Gastroesophageal sphincter (tissue), 4 donors: ENCODE measurements at regions not wholly inside any gene's neighbourhood (a gene's known extent, or its start where the extent isn't known, plus 50 kb on each side); places are given as distances from the start of the nearest gene placed in this dataset.
"Not testable (repeated sequence)": the region's sequence is repeated elsewhere in the genome, so short reads cannot be mapped to it uniquely, and the experiment has no call there.

Experiments used
- ATAC-seq: fragments of 150-250 bp; one replicate; pipeline ENCODE4 v1.9.1; 2016; ENCODE audit warnings: mild to moderate bottlenecking, moderate library complexity
- H3K27ac ChIP-seq, 4 donors: fragments of 200-600 bp; sonication (generic) in 3 of 4; 1 replicate in 3 of 4; 2 replicates in 1 of 4; pipeline ENCODE4 v1.5.1; 2016 to 2019
- H3K27me3 ChIP-seq: fragments of 200-600 bp; sonication (generic); one replicate; pipeline ENCODE4 v1.5.1; 2019
- H3K36me3 ChIP-seq, 2 donors: fragments of 200-600 bp; sonication (generic); one replicate each; pipeline ENCODE4 v1.5.1; 2019; ENCODE audit warnings: control low read depth in 1 of 2
- H3K4me1 ChIP-seq, 3 donors: fragments of 200-600 bp; sonication (generic); 1 replicate in 2 of 3; 2 replicates in 1 of 3; pipeline ENCODE4 v1.5.1; 2016 to 2019; ENCODE audit warnings: control low read depth in 2 of 3
- H3K4me3 ChIP-seq, 2 donors: fragments of 200-600 bp; sonication (generic); one replicate each; pipeline ENCODE4 v1.5.1; 2019; ENCODE audit warnings: mild to moderate bottlenecking in 1 of 2, moderate library complexity in 1 of 2
- H3K9me3 ChIP-seq, 3 donors: fragments of 200-600 bp; sonication (generic); one replicate each; pipeline ENCODE4 v1.5.1; 2017 to 2019; ENCODE audit warnings: control low read depth in 2 of 3
- EP300 ChIP-seq: sonication (generic); formaldehyde crosslinking; IDR thresholded peaks from one replicate; pipeline ENCODE4 v1.6.1; 2017; ENCODE audit warnings: antibody characterized with exemption, mild to moderate bottlenecking
- POLR2A ChIP-seq, 2 donors: fragments of 450-650 bp; IDR thresholded peaks; one replicate each; pipeline ENCODE4 v1.6.1; 2017; ENCODE audit warnings: antibody characterized with exemption in 2 of 2, mild to moderate bottlenecking in 2 of 2, moderate library complexity in 1 of 2
- POLR2AphosphoS5 ChIP-seq: sonication (generic); formaldehyde crosslinking; IDR thresholded peaks from one replicate; pipeline ENCODE4 v1.6.1; 2017; ENCODE audit warnings: antibody characterized with exemption
- whole genome bisulfite sequencing, 2 donors: methylation state at CpG; one replicate each; pipeline ENCODE4 v1.1.5; 2018; ENCODE audit warnings: low coverage in 1 of 2; 5-methylcytosine and 5-hydroxymethylcytosine counted together
- TF ChIP-seq, protein P1 (sequence below), 4 experiments: fragments of 200-600 bp in 2 of 4; fragments of 450-650 bp in 2 of 4; sonication (generic) in 1 of 4; IDR thresholded peaks; one replicate each; pipeline ENCODE4 v1.5.1; 2017 to 2019; ENCODE audit warnings: antibody characterized with exemption in 4 of 4, mild to moderate bottlenecking in 2 of 4, moderate library complexity in 2 of 4

DNA sequence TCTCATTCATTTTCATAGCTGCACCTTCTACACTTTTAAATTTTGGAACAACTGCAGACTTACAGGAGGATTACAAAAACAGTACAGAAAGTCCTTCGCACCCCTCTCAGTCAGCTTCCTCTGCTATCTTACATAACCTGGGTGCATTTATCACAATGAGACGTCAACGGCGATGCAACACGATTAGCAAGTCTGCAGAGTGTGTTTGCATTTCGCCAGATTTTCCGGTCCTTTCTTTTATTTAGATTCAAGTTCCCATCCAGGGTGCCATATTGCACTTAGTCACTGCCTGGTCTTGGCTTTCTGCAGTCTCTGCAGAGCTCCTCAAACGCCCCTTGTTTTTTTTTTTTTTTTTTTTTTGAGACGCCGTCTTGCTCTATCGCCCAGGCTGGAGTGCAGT is 85.9 kb downstream of the ASMT start:
- 75 to 83% methylated on average over 8 of the region's 11 CpGs for WGBS, 2 donors
- TF ChIP-seq EP300 = no peak
- TF ChIP-seq POLR2AphosphoS5 = no peak
- no peak for TF ChIP-seq POLR2A (IDR thresholded peaks at IDR 0.05)
- TF ChIP-seq, protein P1, sequence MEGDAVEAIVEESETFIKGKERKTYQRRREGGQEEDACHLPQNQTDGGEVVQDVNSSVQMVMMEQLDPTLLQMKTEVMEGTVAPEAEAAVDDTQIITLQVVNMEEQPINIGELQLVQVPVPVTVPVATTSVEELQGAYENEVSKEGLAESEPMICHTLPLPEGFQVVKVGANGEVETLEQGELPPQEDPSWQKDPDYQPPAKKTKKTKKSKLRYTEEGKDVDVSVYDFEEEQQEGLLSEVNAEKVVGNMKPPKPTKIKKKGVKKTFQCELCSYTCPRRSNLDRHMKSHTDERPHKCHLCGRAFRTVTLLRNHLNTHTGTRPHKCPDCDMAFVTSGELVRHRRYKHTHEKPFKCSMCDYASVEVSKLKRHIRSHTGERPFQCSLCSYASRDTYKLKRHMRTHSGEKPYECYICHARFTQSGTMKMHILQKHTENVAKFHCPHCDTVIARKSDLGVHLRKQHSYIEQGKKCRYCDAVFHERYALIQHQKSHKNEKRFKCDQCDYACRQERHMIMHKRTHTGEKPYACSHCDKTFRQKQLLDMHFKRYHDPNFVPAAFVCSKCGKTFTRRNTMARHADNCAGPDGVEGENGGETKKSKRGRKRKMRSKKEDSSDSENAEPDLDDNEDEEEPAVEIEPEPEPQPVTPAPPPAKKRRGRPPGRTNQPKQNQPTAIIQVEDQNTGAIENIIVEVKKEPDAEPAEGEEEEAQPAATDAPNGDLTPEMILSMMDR (IDR thresholded peaks at IDR 0.05) = no peak
- Histone ChIP-seq H3K27ac (no peak overlapping the region), H3K9me3 (peaks cover 0 to 10% (median 0%) of the 10 kb centered on the region in 3 donors), H3K36me3 (no peaks in the 10 kb centered on the region), H3K27me3 (no peaks in the 10 kb centered on the region), H3K4me3 (no peak overlapping the region), H3K4me1 (no peaks in the 10 kb centered on the region)
- no peak for ATAC-seq

DNA sequence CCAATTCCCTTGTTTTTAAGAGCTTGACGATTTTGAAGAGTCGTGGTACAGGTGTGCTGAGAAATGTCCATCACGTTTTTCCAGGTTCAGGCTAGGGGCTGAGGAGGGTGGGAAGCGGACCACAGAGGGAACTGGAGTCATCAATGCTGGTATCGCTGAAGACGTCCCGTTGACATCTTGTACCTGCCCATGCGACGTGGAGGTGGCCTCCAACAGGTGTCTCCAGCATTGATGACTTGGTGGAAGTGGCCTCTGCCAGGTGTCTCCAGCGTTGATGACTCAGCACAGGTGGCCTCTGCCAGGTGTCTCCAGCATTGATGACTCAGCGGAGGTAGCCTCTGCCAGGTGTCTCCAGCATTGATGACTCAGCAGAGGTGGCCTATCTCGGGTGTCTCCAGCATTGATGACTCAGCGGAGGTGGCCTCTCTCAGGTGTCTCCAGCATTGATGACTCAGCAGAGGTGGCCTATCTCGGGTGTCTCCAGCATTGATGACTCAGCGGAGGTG is 86.6 kb downstream of the ASMT start:
- not testable (repeated sequence) for H3K4me3 ChIP-seq, H3K27ac ChIP-seq, H3K4me1 ChIP-seq, H3K27me3 ChIP-seq, H3K36me3 ChIP-seq, ATAC-seq, H3K9me3 ChIP-seq
- WGBS, 2 donors = 73 to 86% methylated on average over 4 to 6 of the region's 15 CpGs

DNA sequence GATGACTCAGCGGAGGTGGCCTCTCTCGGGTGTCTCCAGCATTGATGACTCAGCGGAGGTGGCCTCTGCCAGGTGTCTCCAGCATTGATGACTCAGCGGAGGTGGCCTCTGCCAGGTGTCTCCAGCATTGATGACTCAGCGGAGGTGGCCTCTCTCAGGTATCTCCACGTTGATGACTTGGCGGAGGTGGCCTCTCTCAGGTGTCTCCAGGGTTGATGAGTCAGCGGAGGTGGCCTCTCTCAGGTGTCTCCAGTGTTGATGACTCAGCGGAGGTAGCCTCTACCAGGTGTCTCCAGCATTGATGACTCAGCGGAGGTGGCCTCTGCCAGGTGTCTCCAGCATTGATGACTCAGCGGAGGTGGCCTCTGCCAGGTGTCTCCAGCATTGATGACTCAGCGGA is 87.3 kb downstream of the ASMT start:
- H3K27ac ChIP-seq, H3K27me3 ChIP-seq, H3K4me1 ChIP-seq, H3K4me3 ChIP-seq, ATAC-seq, H3K36me3 ChIP-seq, H3K9me3 ChIP-seq: not testable (repeated sequence)
- WGBS, 2 donors = no CpG with 5 or more reads among the region's 12 CpGs

DNA sequence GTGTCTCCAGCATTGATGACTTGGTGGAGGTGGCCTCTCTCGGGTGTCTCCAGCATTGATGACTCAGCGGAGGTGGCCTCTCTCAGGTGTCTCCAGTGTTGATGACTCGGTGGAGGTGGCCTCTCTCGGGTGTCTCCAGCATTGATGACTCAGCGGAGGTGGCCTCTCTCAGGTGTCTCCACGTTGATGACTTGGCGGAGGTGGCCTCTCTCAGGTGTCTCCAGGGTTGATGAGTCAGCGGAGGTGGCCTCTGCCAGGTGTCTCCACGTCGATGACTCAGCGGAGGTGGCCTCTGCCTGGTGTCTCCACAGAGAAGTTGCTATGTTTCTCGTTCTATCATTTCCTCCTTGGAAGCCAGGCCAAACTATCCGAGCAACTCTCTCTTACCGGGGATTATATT is 87.7 kb downstream of the ASMT start:
- 89% methylated on average over 6 of the region's 14 CpGs; no CpG with 5 or more reads in 1 of the 2 donors for WGBS, 2 donors
- H3K36me3 ChIP-seq, H3K4me1 ChIP-seq, H3K4me3 ChIP-seq, H3K27me3 ChIP-seq, ATAC-seq, H3K9me3 ChIP-seq, H3K27ac ChIP-seq: not testable (repeated sequence)

DNA sequence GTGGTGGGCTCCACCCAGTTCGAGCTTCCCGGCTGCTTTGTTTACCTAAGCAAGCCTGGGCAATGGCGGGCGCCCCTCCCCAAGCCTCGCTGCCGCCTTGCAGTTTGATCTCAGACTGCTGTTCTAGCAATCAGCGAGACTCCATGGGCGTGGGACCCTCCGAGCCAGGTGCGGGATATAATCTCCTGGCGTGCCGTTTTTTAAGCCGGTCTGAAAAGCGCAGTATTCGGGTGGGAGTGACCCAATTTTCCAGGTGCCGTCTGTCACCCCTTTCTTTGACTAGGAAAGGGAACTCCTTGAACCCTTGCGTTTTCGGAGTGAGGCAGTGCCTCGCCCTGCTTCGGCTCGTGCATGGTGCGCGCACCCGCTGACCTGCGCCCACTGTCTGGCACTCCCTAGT is 94.4 kb downstream of the ASMT start:
- not testable (repeated sequence) for H3K27me3 ChIP-seq, H3K36me3 ChIP-seq, ATAC-seq, H3K4me1 ChIP-seq, H3K27ac ChIP-seq, H3K4me3 ChIP-seq
- 96 to 100% methylated on average over 4 to 5 of the region's 25 CpGs for WGBS, 2 donors
- H3K9me3 ChIP-seq = peaks cover 0 to 15% (median 0%) of the 10 kb centered on the region in 3 donors

DNA sequence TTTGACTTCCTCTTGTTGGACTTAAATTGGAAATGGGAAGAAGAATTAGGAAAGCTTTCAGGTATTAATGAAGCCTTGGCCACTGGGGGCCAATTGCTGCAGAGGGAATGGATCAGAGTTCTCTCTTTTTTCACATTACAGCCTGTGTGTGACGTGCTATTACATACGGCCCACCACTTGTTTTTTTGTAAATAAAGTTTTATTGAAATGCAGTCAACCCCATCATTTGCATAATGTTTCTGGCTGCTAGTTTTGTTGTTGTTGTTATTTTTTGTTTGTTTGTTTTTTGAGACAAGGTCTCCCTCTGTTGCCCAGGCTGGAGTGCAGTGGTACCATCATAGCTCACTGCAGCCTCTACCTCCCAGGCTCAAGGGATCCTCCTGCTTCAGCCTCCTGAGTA is 98.4 kb downstream of the ASMT start:
- TF ChIP-seq, protein P1 (IDR thresholded peaks at IDR 0.05) = no peak
- peaks cover 0 to 15% (median 0%) of the 10 kb centered on the region in 3 donors for H3K9me3 ChIP-seq
- 57 to 80% methylated on average over 2 of the region's 2 CpGs for WGBS, 2 donors
- ATAC-seq = no peak
- no peaks in the 10 kb centered on the region for H3K36me3 ChIP-seq
- no peak overlapping the region for H3K27ac ChIP-seq
- no peaks in the 10 kb centered on the region for H3K4me1 ChIP-seq
- no peaks in the 10 kb centered on the region for H3K27me3 ChIP-seq
- no peak overlapping the region for H3K4me3 ChIP-seq

DNA sequence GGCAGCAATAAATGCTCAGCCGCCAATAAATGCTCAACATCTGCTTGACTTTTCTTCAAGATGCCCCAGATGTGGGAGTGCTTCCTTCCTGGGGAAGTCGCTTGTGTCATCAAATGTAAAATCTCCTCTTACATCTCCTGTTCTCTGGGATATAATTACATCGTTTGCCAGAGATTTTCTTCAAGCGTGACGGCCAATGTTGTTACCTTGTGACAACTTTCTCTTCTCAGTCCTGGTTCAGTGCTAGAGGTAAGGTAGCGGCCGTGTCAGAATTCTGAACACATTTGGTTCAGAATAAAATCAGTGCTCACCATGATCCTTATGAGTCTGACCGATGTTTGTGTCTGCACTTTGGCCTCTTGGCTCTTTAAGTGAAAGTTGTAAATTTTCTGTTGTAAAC is 102.5 kb downstream of the ASMT start:
- no peak for TF ChIP-seq POLR2A (IDR thresholded peaks at IDR 0.05)
- TF ChIP-seq, protein P1 (IDR thresholded peaks at IDR 0.05) = no peak
- TF ChIP-seq POLR2AphosphoS5 = no peak
- TF ChIP-seq EP300 = no peak
- no peaks in the 10 kb centered on the region for H3K4me1 ChIP-seq
- WGBS, 2 donors = 53 to 80% methylated on average over 1 to 8 of the region's 8 CpGs

More for the DNA sequence above, 102.5 kb downstream of the ASMT start:
- Histone ChIP-seq H3K9me3 (peaks cover 0 to 14% (median 0%) of the 10 kb centered on the region in 3 donors), H3K4me3 (no peak overlapping the region), H3K36me3 (no peaks in the 10 kb centered on the region), H3K27me3 (no peaks in the 10 kb centered on the region), H3K27ac (no peak overlapping the region)
- no peak for ATAC-seq
